ENCODE measurements at regions not wholly inside any gene's neighbourhood (a gene's known extent, or its start where the extent isn't known, plus 50 kb on each side); places are given as distances from the start of the nearest gene placed in this dataset.

DNA sequence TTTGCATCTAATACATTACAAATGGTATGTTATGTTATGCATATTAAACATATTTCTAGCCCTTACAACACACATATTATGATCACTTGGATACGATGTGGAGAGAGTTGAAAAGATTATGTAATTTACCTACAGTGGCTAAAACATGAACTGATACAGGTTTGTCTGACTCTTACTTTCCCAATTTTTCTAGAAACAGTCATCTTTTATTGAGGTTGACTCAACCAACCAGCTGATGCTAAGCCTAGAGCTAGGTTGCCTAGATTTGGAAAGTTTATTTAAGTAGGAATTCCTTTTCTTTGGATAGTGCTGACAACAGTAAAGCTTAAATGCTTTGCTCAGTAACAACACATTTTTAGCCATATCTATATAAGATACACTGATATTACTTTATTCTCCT is 1215.1 kb downstream of the ADGRL3 start:
- no peak for DNase-seq

DNA sequence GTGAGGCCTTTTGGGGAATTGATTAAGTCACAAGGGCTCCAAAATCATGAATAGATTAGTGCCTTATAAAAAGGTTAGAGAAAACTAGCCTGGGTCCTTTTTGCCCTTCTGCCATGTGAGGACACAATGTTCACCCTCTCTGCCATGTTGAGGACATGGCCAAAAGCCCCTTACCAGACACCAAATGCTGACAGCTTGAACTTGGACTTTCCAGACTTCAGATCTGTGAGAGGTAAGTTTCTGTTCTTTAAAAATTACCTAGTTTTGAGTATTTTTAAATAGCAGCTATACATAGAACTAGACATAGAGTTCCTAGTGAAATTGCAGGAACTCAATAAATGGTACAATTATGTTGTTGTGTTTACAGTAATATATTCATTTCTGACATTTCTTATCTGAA is 1214.4 kb downstream of the ADGRL3 start:
- DNase-seq, result no peak

DNA sequence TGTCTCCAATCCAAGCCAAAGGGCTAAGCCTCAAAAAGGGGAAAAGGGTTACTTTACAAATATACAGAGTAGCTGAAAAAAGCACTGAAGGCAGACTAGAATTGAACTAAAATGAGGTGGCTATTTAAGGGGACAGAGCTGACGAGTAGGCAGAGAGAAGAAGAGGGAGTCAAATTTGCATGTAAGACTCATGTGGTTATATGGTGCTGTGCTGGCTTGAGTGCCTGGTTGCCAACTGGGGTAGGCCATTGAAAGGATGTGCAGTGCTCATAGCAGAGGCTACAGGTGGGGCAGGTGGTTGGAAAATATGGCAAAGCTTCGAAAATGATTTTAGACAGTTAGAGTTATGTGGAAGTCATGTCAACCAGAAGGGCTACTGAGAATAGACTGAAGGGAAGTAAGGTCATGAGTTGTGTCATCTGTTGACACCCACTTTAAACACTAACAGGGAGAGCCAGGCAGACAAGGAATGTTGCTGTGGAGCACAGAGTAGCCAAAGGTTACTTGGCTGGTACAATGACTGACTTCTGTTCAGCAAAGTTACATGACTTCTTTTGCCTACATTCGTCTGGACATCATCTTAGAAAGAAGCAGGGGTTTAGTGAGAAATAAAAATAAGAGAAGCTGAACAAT is 1210.4 kb downstream of the ADGRL3 start:
- DNase-seq, result no peak

DNA sequence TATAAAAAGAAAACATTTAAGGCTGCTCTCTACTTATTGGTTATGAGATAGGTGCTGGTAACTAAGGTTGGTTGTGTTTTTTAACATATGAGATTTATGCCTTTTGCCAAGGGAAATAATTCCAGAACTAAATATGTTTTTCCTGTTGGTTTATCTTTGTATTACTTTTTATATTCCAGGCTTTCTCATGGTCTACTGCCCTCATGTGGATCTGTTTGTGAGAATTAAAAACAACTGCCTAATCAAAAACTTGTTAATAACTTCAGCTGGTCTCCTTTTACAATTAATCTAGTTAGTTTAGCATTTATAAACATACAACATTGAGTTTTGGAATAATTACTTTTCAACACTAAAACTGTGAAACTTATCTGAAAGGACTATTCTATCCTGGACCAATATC is 1208.3 kb downstream of the ADGRL3 start:
- DNase-seq, result no peak

DNA sequence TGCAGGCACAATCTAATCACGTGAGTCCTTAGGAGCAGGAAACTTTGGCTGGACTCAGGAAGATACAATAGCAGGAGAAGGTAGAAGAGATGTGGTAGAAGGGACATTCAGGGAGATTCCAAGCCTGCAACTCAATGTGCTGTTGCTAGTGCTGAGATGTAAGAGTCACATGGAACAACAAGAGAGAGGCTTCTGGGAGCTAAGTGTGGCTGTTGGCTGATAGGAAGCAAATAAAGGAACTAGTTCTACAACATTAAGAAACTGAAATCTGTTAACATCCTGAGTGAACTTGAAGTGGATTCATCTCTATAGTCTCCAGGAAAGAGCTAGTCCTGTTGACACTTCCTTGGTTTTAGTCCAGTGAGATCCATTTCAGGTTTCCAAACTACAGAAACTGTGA is 1207.4 kb downstream of the ADGRL3 start:
- DNase-seq, result no peak

DNA sequence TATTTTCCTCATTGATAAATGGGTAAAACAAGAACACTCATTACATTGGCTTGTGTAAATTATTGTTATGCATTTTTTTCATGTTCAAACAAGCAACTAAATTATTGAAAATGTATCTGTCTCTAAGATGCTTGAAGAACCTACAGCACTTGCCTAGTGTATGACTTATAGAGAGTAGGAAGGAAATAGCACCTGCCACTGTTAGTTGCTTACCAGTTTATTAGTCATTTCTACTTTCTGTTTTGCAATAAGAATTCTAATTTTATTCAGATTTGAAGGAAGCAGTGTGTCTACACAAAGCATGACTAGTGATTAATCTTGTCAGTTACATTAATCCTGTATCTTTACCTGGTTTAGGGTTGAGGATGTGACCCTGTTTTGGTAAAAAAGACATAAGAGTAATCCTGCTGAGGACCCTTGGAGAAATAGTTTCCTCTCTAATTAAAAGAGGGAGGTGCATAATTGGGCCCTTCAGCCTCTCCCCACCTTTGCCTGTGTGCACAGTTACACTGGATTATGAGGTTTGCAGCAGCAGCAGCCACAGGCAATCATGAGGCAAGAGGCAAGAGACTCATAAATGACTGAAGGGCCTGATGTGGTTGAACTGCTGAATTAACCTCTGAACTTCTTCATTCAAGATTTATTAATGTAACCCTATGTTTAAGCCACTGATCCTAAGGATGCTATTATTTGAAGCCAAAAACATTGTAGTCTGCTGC is 1202.1 kb downstream of the ADGRL3 start:
- no peak for DNase-seq

DNA sequence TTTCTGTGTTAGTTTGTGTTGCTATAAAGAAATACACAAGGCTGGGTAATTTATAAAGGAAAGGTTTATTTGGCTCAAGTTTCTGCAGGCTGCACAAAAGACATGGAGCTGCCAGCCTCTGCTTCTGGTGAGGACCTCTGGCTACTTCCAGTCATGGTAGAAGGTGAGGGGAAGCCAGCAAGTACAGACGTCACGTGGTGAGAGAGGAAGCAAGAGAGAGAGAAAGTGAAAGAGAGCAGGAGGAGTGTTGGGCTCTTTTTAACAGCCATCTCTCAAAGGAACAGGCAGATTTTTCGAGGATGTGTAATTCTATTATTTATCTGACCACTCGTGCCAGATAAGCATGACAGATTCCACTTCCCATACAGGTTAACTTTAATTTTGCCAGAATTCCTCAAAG is 1199.1 kb downstream of the ADGRL3 start:
- no peak for DNase-seq

DNA sequence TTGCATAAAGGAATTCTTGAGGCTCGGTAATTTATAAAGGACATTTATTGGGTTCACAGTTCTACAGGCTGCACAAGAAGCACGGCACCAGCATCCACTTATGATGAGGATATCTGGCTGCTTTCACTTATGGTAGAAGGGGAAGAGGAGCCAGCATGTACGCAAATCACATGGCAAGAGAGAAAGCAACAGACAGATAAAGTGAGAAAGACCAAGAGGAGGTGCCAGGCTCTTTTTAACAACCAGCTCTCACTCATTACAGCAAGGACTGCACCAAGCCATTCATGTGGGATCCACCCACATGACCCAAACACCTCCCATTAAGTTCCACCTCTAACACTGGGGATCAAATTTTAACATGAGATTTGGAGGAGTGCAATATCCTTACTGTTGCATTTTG is 1198.2 kb downstream of the ADGRL3 start:
- no peak for DNase-seq

DNA sequence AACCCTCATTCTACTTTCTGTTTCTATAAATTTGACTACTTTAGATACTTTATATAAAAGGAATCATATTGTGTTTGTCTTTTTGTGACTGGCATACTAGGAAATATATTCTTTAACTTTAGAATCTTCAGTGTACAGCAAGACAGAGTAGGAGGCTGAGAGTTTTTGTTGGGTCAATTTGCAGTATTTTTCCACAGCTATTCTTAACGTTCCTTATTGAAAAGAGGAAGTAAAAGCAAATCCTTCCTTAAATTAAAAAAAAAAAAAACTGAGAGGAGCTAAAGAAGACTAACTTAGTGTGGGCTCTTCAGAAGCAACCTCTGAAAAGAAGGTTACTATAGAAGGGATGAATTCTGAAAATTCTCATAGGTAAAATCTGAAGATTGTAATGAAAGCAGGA is 1194.6 kb downstream of the ADGRL3 start:
- no peak for DNase-seq

DNA sequence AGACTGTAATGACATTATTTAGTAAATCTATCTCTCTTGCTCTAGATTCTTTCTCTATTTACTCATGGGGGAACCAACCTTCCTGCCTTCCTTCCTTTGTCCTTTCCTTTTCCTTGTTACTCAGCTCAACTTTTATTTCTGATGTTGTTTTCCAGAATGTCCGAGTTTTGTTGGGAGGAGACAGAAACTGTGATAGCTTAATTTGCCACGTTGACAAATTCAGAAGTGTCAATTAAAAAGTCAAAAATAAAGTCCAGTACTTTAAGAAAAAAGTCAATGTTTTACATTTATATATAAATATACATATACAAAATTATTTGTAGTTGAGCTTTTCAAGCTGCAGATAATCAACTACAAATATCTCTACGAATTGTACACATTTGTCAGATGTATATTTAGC is 1187.7 kb downstream of the ADGRL3 start:
- no peak for DNase-seq

DNA sequence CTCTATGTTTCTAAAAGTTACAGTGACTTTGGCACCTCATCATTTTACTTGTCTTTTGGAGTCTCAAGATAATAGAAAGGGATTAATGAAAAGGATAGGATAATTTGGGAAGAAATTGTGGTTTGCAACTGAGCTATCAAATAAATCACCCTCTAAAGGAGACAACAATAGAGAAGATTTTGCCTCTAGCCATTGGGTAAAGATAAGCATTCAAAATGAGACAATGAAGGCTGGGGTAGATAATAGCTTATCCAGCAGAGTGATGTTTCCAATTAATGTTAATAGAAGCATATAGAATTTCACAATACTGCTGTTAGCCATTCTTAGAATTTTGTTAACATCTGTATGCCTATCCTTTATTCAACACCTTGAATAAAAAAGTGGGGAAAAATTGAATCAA is 1177.6 kb downstream of the ADGRL3 start:
- no peak for DNase-seq

DNA sequence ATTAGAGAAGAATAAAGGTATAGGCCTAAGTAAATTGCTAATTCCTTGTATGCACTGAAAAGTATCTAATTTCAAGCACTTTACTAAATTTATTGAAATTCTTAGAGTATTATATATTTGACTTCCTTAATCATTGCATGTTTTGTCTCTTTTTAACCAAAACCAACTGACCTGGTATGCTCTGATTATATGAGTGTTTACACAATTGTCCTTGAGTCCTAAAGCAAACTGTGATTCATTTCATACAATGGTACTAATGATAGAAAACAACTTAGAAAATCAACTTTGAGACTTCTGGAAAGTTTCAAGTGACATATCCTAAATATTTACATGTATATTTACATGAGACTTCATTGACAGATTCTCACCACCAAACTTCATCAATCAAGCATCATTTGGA is 1177.1 kb downstream of the ADGRL3 start:
- no peak for DNase-seq

DNA sequence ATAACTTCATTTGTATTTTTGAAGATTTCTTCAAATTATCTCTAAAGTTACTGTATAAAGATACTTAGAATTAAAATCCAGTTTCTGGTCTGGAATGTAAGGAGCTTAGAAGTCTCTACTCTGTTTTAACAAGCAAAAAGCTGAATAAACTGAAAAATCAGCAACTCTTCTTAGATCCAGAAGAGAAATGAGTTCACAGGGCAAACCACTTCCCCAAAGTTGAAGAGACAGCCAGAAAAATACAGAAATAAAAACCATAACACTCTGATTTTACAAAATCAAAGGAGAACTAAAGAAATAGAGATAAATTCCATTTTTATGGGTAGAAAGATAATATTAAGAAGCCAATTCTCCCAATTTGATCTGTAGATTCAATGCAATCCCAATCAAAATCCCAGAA is 1166.8 kb downstream of the ADGRL3 start:
- no peak for DNase-seq

DNA sequence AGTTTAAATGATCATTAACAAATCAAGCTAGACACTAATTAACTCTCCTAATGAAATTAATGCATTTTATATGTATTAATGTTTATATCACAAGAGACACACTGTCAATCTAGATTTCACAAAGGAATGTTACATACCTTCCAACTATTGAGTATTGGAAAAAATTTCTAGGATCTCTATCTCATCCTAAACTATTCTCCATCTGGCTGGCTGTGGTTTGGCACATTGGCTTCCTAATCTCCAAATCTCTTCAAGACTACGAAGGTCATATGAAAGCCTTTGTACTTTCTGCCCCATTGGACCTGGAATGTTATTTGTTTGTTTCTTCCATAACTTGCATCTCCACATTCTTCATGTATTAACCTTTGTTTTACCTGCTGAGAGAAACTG is 1160.0 kb downstream of the ADGRL3 start:
- DNase-seq, result no peak

DNA sequence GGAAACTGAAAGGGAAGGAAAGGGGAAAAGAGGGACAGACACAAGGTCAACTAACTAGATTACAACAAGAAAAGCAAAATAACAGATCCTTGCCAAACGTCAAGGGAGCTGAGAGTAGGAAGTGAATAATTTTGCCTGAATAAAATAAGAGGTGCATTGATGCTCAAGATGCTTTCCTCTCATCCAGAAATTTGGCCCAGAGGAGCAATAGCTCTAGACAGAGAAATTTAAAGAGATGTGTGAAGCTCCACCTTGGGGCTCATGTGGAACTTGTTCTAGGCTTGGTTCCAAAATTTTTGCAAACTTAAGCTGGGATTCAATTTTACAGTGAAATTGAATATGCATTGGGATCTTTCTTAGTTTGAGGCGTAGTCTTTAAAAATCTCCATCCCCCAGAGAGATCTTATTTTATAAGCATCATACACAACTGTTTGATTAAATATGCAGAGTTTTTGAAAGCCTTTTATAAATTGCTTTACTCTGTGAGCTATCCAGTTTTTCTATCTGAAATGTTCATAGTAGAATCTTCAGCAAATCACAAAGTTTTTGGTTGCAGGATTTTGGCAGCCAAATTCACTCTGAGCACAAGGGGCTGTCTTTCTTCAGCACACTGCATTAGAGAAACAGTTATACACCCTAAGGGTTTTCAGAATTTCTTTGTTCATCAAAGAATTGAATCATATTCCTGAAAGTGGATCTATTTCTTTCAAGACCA is 1159.5 kb downstream of the ADGRL3 start:
- no peak for DNase-seq

DNA sequence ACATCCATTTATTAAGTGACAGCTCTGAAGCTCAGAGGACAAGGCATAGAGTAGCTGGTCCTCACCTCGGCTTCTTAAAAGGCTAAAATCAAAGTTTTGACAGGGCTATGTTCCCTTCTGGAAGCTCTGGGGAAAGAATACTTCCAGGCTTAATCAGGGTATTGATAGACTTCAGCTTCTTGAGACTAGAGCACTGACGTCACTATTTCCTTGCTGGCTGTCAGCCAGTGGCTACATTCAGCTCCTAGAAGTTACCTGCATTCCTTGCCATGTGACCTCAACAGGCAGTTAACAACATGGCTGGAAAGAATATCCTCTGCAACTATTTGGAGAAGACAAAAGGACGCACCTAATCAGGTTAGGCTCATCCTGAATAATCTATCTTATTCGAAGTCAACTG is 1144.8 kb downstream of the ADGRL3 start:
- no peak for DNase-seq

DNA sequence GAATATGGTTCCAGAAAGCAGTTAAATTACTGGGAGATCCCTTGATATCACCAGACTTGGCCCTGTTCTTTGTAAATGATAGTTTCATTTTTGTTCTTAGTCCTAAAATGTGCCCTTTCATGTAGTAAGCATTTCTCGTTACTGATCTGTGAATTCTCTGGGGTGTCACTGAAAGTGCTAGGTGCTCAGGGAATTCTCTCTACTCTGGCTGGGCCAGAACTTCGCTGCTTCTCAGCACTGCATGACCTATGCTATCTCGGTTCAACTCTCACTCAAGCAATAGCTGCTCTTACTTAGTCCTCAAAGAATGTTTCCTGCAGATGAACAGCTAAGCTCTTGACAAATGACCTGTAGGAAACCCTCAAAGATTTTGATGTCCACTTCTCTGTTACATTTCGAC is 1144.3 kb downstream of the ADGRL3 start:
- DNase-seq, result no peak

DNA sequence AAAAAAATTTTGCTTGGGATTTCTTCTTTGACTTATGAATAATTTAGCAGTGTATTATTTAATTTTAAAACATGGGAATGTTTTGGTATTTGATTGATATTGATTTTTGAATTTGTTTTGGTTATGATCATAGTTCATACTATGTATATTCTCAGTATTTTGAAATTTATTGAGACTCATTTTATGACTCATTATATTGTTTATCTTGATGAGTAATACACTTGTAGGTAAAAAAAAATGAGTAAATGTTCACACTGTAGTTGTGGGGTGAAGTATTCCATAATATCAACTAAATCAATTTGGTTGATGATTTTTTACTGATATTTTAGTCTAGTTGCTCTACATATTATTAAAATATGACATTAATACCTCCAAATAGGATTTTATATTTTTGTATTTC is 1142.2 kb downstream of the ADGRL3 start:
- DNase-seq, result no peak

DNA sequence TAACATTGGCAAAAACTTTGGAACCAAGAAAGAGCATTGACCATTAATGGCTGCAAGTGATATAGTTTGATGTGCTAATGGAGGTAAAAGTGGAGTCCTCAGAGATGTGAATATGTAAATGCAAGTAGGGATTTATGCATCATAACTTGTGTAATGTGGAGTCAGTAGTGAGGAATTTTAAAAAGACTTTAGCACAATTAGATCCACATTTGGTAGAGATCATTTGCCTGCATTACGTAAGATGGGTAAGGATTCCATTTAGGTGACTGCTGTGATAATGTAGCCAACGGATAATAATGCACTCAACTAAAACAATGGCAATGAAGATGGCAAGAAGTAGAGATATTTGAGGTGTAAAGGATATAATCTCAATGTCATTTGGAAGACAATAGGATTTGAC is 1128.4 kb downstream of the ADGRL3 start:
- no peak for DNase-seq

DNA sequence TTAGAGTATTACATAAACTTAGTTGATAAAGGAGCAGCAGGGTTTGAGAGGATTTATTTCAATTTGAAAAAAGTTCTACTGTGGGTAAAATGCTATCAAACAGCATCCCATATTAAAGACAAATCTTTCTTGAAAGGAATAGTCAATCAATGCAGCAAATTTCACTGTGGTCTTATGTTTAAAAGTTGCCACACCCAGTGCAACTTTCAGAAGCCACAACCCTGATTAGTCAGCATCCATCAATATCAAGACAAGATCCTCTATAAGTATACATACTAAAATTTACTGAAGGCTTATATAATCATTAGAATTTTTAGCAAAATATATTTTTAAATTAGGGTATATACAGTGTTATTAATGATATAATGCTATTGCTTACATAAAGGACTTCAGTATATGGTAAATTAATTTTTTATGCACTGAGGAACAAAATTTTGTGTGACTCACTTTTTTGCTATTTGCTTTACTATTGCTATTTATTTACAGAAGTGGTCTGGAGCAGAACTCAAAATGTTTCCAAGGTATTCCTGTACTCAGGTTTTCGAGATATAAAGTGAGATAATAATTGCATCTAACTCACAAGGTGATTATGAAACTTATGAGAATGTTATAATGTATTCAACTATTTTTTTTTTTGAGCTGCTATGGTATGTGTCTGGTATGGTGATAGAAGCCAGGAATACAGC is 1127.6 kb downstream of the ADGRL3 start:
- DNase-seq, result no peak

DNA sequence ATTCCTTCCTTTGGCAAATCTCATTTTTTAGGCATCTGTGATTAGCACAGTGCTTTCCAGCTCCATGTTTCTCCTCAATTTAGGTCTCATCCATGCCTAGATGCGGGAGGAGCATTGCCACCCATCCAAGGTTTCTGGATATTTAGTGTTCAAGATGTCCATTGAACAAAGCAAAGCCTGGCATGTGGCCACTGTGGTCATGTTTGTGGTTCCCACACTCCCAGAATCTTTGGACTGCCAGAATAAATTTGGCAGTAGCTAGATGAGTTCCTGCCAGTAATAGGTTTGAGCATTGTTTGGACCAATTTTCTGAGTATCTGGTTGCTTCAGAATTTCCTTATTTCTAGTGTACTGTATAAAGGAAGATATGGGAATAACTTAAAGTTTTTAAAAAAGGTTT is 1124.1 kb downstream of the ADGRL3 start:
- no peak for DNase-seq

DNA sequence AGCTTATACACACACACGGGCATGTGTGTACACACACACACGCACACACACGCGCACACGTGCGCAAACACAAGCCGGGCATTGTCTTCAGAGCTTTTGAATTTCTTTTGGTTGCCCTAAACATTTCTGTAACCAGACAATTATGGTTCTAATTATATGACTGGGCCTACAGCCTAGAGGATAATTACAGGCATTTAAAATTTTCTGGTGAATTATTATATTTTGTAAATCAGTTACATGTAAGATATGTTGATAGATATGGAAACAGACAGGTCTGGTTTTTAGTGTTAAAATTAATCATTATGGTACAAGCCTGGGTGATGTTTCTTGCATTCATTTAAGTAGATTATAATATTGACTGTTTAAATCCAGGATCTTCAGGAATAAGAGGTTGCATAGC is 1120.5 kb downstream of the ADGRL3 start:
- DNase-seq, result no peak

DNA sequence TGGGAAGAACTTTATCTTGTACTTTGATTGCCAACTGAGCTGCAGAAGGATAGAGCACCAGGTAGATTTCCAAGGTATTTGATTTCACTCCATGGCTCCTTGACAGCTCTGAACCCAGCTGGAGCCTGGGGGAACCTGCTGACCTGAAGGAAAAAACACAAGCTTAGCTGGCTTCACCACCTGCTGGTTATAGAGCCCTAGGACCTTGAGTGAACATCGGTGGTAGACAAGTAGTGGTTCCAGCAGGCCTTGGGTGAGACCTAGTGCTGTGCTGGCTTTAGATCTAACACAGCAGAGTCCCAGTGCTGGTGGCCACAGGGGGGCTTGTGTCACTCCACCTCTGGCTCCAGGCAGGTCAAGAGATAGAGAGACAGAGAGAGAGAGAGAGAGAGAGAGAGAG is 1102.6 kb downstream of the ADGRL3 start:
- DNase-seq, result no peak

DNA sequence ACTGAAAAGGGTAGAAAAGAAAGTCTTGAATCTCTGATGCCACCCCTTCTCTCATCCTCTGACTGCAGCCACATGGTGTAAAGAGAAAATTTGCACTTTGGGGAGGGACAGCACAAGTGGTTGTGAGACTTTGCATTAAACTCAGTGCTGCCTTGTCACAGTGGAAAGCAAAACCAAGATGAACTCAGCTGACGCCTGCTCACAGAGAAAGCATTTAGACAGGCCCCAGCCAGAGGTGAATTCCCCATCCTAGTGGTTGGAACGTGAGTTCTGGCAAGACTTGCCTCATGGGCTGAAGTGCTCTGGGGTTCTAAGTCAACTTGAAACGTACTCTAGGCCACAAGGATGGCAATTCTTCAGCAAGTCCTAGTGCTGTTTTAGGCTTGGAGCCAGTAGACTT is 1101.4 kb downstream of the ADGRL3 start:
- DNase-seq, result no peak
